CD4-positive, alpha-beta T cell treated with Interleukin-1 beta for 1 hour (primary cell): ENCODE measurements at regions not wholly inside any gene's neighbourhood (a gene's known extent, or its start where the extent isn't known, plus 50 kb on each side); places are given as distances from the start of the nearest gene placed in this dataset.
"Not testable (repeated sequence)": the region's sequence is repeated elsewhere in the genome, so short reads cannot be mapped to it uniquely, and the experiment has no call there.

Experiments used
- DNase-seq, 2 donors: peaks; one replicate each; pipeline ENCODE4 v3.0.0-alpha.2; 2020 to 2022

- no peak for DNase-seq
Observed at GRCh38 chr5:125660231-125660895, 762.8 kb upstream of the GRAMD2B start.

- no peak for DNase-seq
Observed at GRCh38 chr5:125661584-125661983, 761.6 kb upstream of the GRAMD2B start.

DNA sequence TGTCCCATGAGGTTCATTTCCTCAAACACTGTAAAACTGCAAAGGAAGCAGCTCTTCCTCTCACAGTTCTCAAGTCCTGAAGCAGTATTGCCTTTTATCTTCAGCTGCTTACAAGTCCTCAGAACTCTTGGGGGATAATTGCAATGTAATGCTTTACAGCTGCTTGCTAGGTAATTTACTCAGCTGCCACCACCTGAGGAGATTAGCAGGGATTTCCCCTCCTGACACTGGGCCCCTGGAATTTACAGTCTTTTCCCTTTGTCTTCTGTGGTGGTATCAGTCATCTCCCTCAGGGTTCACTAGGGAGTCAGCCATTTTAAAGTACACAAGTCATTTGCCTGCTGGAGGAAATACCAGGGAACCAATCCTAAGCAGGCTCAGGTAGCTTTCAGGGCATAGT, 754.3 kb upstream of the GRAMD2B start:
- DNase-seq = no peak

- DNase-seq = no peak
Observed at GRCh38 chr5:125673359-125673950, 749.8 kb upstream of the GRAMD2B start.

GRCh38 chr5:125679522-125679921, 743.7 kb upstream of the GRAMD2B start:
- DNase-seq = no peak

- DNase-seq = no peak
Observed at GRCh38 chr5:125683669-125684068, 739.5 kb upstream of the GRAMD2B start.

DNA sequence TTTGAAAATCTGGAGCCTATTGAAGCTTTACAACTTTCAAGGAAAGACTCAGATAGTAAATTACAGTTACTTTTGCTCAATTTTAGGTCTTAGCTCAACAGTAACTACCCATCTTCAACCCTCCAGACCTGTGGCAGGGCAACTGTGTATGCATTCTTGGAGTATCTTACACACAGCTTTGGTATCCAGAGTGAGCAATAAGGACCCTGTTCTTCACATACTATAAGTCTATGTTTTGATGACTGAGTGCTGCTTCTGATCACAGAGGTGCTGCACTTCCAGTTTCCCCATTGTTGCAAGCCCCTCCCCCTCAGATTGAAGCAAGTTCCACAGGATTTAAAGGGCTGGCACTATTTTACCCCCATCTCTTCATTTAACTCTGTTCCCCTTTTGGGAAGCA, 737.4 kb upstream of the GRAMD2B start:
- DNase-seq = no peak

- DNase-seq = not testable (repeated sequence)
Observed at GRCh38 chr5:125691738-125692530, 731.3 kb upstream of the GRAMD2B start.

DNA sequence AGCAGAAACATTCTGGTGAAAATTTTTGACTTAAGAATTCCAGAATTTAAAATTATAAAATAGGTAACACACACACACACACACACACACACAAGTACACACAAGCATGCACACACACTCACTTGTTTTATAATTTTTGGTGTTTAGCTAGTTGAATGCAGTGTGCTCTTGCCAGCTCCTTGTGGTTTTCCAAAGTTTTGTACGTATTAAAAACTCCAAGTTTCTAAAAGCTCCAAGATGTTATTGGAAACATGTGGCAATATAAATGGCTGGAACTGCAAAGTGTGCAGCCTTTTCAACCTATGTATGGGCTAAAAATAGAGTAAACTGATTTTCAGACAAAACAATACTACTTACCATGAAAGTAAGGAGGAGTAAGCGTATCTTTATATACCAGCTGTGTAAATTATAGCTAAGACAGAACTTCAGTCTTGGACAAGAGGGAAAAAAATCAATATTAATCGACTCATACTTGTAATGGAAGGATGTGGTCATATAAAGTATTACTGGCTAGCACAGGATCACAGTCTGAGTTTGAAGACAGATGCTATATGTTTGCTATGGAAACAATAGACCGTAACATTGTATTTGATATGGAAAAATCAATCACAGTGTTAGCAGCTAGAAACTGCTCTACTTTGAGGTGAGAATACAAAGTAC, 727.1 kb upstream of the GRAMD2B start:
- no peak for DNase-seq

- no peak for DNase-seq
Observed at GRCh38 chr5:125696762-125697161, 726.4 kb upstream of the GRAMD2B start.

DNA sequence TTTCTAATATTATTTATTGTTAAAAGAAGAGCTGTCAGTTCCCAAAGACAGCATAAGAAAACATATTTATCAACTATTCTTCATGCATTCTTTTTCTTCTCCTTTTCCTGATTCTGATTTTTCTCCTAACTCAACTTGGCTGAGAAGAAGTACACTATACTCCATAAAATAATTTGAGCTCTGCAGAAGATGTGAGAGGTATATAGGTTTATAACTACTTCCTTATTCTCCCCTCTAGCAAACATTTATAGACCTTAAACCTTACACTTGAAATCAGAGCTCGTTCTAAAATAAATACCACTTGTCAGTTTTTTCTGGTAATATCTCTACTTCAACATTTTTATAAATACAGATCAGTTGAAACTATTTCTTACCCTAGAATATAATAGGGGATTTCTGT, 724.8 kb upstream of the GRAMD2B start:
- DNase-seq = no peak

- DNase-seq = no peak
Observed at GRCh38 chr5:125699860-125700259, 723.3 kb upstream of the GRAMD2B start.

GRCh38 chr5:125700380-125700861, 722.8 kb upstream of the GRAMD2B start:
- DNase-seq = no peak

DNA sequence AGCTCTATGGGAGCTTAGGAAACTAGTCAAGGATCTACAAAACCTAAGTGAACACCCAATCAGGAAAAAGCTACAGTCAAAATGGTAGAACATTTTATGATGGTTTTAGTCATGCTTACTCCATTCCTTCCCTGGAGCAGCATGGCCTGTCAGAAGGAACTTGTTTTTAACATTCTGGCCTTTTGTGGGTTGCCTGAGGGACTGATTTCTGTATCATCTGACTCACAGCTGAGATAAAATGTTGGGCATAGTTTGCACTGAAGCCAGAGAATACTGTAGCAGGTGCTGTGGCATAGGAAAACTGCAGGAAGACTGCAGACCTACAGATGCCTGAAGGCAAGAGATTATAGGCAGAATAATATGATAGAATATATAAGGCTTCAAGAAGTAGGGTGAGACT, 719.6 kb upstream of the GRAMD2B start:
- no peak for DNase-seq

DNA sequence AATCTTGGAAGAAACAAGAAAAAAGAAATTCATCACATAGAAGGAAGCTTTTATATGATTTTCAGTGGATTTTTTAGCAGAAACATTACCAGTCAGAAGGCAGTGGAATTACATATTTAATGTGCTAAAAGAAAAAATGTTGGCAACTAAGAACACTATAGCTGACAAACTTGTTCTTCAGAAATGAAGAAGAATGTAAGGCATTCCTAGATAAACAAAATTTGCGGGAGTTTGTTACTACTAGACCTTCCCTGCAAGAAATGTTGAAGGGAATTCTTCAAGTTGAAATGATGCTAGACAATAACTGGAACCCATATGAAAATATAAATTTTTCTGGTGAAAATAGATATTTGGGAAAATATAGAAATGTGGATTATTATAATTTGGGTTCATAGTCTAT, 718.3 kb upstream of the GRAMD2B start:
- DNase-seq = no peak

DNA sequence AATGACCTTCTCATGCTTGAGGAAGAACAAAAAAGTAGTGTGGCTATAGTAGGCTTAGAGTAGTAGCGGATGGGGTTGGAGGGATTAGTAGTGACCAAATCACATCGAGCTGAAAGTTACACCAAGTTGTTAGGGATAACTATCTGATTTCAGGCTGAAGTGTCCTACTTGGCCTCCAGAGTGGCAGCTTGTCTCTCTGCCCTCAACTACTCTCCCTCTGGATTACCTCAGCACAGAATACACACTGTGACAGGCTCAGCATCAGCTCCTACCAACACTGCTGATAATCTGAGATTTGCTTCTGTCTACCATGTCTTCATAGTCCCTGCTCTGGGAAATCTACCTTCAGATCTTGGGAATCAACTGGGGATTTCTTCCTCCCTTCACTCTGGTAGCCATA, 714.6 kb upstream of the GRAMD2B start:
- no peak for DNase-seq

DNA sequence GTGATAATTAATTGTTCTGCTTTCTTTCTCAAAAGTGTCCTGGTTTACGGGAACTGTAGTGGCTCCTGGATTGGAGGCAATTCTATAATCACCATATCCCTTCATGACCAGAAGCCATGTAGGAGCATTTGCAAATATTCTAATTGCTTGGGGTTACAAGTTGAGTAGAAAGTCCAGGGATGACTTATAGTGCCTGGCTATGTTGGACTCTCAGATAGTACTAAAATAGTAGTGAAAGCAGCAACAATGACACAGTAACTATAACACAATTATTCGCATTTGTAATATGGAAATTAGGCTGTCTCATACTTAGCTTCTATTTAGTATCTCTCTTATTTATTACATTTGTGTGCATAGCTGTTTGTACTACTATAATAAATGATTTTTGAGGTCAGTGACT, 712.5 kb upstream of the GRAMD2B start:
- DNase-seq = no peak

GRCh38 chr5:125712397-125712796, 710.8 kb upstream of the GRAMD2B start:
- DNase-seq = no peak

DNA sequence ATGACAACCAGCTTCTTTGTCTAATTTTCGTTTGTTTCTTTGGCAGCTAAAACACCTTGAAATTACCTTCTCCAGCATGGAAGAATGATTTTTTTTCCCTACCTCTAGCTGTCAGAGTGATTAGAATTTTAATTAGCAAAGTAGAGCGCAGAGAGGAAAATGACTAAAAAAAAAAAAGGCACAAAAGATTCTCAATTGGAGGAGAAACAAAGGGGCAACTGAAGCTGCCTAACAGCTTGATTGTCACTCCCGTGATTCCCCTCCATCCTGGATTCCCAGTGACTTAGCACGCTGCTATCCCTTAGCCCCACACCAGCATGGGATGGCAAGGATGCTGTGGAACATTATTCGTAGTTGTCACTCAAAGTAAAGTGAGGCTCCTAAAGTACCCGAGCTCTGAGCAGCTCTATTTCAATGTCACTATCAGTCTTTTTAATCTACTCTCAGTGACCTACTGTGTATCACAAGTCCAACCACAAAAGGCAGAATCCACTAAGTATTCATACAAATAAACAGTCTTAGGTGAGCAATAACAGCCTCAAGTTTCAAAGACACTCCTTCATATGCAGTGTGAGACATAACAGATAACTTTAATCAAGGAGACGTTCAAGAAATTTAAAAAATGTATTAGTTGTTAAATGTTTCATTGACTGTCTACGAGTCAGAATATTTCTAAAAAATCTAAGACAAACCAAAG, 710.0 kb upstream of the GRAMD2B start:
- no peak for DNase-seq

DNA sequence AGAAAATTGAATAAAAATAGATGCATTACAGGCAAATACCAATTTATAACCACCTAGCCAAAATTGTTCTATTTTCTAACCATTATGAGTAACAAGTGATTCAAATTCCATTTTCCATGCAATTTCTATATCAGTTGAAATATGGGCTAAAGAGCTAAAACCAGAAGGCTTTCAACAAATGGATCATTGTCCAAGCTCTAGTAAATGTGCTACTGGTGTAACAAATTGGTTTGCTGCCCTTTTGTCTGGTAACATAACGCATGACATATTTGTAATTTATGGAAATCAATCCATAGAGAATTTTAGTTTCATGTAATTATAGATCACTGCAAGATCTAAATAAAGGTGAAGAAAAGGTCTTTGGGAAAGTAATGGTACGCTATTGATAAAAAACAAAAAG, 708.0 kb upstream of the GRAMD2B start:
- DNase-seq = no peak

GRCh38 chr5:125717209-125717608, 706.0 kb upstream of the GRAMD2B start:
- no peak for DNase-seq

DNA sequence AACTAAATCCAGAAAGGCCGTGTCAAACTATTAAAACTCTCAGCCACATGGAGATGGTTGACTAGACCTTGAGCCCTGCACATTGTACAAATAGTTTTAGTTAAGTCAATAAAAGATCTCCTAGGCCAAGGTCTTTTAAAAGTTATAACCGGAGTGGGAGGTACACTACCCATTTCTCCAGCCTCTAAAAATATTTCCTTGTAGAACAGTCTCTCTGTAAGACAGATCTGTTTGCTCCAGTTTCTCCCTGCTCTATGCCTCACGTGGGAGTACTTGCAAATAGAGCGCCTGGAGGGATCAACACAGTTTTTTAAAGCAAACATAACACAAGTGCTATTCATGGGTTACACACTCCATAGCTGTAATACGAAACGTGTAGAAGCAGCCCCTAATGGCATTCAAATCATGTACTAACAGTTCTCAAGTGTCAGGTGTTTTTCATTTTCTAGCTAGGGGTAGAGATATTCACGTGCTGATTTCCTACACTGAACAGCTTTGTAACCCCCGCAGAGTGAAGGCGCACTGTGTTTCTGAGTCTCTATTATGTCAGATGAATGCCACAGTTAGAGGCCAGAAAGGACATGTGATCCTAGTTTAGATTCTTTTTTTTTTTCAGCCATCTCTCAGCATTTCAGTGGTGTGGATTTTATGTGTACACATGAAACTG, 703.4 kb upstream of the GRAMD2B start:
- DNase-seq = no peak
